ENCODE measurements at regions not wholly inside any gene's neighbourhood (a gene's known extent, or its start where the extent isn't known, plus 50 kb on each side); places are given as distances from the start of the nearest gene placed in this dataset.

- DNase-seq (ENCODE audit: low read depth) = no peak
- H3K4me3 ChIP-seq (ENCODE audit: low read depth, low read length) = no peak overlapping the region
- TF ChIP-seq CTCF (IDR thresholded peaks at IDR 0.05; ENCODE audit: low read depth, low read length) = no peak
- TF ChIP-seq MYC (IDR thresholded peaks at IDR 0.05; ENCODE audit: low read depth, low read length) = no peak
- TF ChIP-seq MAX (IDR thresholded peaks at IDR 0.05; ENCODE audit: low read depth, low read length) = no peak
- no peak for TF ChIP-seq POLR2A (IDR thresholded peaks at IDR 0.05; ENCODE audit: extremely low read depth, insufficient read length)
These were observed 110.7 kb downstream of the OGFRL1 start for GRCh38 chr6:71399279-71399678.

- H3K4me3 ChIP-seq (ENCODE audit: low read depth, low read length) = no peak overlapping the region
- DNase-seq (ENCODE audit: low read depth) = no peak
- TF ChIP-seq POLR2A (IDR thresholded peaks at IDR 0.05; ENCODE audit: extremely low read depth, insufficient read length) (no peak), MAX (IDR thresholded peaks at IDR 0.05; ENCODE audit: low read depth, low read length) (no peak), MYC (IDR thresholded peaks at IDR 0.05; ENCODE audit: low read depth, low read length) (no peak), CTCF (IDR thresholded peaks at IDR 0.05; ENCODE audit: low read depth, low read length) (no peak)
These were observed 112.2 kb downstream of the OGFRL1 start for GRCh38 chr6:71400852-71401251.

DNA sequence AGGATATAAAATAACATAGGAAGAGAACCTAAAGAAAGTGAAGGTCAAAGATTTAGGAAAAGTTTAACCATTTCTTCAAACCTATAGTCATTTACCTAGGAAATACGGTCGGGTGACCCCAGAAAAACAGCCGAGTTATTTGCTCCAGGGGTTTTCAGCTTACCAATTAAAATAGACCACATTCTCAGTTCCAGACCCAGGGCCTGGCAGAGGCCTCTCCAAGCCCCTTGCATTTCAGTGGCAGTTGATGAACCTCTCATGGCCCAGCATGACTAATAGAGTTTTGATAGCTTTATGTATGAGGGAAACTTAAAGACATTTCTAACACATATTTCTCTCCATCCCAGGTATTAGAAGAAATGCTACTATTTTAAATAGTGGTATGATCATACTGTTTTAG is 113.5 kb downstream of the OGFRL1 start:
- no peak for DNase-seq (ENCODE audit: low read depth)
- no peak overlapping the region for H3K4me3 ChIP-seq (ENCODE audit: low read depth, low read length)
- TF ChIP-seq CTCF (IDR thresholded peaks at IDR 0.05; ENCODE audit: low read depth, low read length) = no peak
- TF ChIP-seq MYC (IDR thresholded peaks at IDR 0.05; ENCODE audit: low read depth, low read length) = no peak
- TF ChIP-seq MAX (IDR thresholded peaks at IDR 0.05; ENCODE audit: low read depth, low read length) = no peak
- TF ChIP-seq POLR2A (IDR thresholded peaks at IDR 0.05; ENCODE audit: extremely low read depth, insufficient read length) = no peak

DNA sequence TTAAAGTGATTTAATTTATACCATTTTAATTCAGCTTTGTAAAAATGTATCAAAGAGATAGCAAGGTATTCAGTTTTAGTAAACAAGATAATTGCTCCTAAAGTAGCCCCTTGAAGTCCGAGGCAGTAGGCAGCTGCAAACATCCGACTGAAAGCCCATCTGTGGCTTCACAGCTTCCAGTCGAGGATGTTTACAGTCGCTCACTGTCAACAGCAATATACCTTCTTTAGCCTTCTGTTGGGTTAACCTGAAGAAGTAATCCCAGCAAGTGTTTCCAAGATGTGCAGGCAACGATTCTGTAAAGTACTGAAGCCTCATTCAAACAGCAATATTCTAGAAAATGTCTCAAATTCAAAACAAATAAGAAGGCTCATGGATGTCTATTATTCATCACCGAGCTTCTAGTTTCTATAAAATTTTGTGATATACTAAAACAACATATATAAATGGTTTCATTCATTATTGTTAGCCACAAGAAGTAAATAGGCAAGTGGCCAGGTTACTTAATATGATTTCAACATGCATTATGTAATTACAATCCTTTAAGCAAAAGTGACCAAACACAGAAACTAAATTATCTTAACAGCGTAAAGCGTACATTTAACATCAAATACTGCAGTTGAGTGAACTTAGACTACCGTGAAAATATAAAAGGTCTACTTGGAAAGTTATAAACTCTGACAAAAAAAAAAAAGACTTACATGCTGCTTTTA is 115.0 kb downstream of the OGFRL1 start:
- H3K4me3 ChIP-seq (ENCODE audit: low read depth, low read length) = no peak overlapping the region
- no peak for DNase-seq (ENCODE audit: low read depth)

DNA sequence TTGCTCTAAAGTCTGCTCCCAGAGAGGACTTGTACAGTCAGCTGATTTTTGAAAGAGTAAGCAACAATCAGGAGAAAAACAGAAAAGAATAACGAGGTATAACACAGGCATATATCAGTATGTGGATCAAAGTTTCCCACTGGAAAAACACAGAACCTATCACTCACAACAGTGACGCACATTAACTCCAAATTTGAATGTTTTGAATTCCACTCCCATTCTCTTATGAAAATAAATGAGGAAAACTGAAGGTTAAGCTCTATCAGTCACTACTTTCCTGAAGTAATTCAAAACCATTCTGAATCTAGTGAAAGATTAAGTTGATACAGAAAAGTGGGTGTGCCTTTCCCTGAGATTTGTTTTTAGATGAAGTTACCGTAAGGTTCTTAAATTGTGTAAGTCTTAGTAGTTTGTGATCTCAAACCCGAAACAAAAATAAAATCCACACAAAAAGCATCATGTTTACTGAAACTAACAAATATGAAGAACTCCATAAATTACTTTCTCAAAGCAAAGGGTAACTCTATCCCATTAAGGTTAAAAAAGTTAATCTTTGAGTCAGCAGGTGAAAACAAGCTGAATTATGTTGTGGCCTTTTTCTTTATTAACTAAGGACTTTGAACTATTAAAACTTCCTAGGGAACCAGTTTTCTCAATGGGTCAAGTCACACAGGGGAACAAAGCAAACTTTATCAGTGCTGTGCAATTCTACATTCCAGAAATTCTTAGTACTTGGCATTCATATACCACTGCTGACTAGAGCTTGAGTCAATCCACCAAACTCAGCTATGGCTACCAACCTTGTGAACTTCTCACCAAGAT is 115.7 kb downstream of the OGFRL1 start:
- DNase-seq (ENCODE audit: low read depth) = no peak
- TF ChIP-seq MAX (IDR thresholded peaks at IDR 0.05; ENCODE audit: low read depth, low read length) = no peak
- TF ChIP-seq MYC (IDR thresholded peaks at IDR 0.05; ENCODE audit: low read depth, low read length) = no peak
- no peak for TF ChIP-seq POLR2A (IDR thresholded peaks at IDR 0.05; ENCODE audit: extremely low read depth, insufficient read length)
- TF ChIP-seq CTCF (IDR thresholded peaks at IDR 0.05; ENCODE audit: low read depth, low read length) = no peak
- no peak overlapping the region for H3K4me3 ChIP-seq (ENCODE audit: low read depth, low read length)

More for the DNA sequence above, 115.0 kb downstream of the OGFRL1 start:
- no peak for TF ChIP-seq POLR2A (IDR thresholded peaks at IDR 0.05; ENCODE audit: extremely low read depth, insufficient read length)
- no peak for TF ChIP-seq MAX (IDR thresholded peaks at IDR 0.05; ENCODE audit: low read depth, low read length)
- no peak for TF ChIP-seq MYC (IDR thresholded peaks at IDR 0.05; ENCODE audit: low read depth, low read length)
- TF ChIP-seq CTCF (IDR thresholded peaks at IDR 0.05; ENCODE audit: low read depth, low read length) = no peak
